ENCODE measurements at regions not wholly inside any gene's neighbourhood (a gene's known extent, or its start where the extent isn't known, plus 50 kb on each side); places are given as distances from the start of the nearest gene placed in this dataset.

DNA sequence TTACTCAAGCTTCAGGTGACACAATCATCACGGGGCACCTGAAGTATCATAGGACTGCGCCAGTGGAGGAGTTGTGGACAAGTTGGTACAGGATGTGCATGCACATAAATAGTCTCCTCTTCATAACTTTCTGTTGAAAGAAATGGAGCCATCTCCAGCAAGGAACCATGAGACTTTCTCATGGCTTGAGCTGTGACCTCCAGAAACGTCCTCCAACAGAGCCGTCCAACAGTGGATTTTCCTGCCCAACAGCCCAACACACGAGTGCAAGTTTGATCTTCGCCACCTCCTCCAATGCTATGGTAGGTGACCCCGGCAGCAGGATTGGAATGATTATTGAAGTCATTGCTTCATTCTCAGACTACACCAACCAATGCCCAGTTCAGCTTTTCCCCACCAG, 105.1 kb upstream of the ZNF507 start:
- no peak overlapping the region for H3K4me3 ChIP-seq (ENCODE audit: low read depth, low read length)
- TF ChIP-seq, protein P1, sequence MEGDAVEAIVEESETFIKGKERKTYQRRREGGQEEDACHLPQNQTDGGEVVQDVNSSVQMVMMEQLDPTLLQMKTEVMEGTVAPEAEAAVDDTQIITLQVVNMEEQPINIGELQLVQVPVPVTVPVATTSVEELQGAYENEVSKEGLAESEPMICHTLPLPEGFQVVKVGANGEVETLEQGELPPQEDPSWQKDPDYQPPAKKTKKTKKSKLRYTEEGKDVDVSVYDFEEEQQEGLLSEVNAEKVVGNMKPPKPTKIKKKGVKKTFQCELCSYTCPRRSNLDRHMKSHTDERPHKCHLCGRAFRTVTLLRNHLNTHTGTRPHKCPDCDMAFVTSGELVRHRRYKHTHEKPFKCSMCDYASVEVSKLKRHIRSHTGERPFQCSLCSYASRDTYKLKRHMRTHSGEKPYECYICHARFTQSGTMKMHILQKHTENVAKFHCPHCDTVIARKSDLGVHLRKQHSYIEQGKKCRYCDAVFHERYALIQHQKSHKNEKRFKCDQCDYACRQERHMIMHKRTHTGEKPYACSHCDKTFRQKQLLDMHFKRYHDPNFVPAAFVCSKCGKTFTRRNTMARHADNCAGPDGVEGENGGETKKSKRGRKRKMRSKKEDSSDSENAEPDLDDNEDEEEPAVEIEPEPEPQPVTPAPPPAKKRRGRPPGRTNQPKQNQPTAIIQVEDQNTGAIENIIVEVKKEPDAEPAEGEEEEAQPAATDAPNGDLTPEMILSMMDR (IDR thresholded peaks at IDR 0.05; ENCODE audit: low read depth, low read length, missing control alignments), result no peak
- DNase-seq (ENCODE audit: low read depth), result no peak

DNA sequence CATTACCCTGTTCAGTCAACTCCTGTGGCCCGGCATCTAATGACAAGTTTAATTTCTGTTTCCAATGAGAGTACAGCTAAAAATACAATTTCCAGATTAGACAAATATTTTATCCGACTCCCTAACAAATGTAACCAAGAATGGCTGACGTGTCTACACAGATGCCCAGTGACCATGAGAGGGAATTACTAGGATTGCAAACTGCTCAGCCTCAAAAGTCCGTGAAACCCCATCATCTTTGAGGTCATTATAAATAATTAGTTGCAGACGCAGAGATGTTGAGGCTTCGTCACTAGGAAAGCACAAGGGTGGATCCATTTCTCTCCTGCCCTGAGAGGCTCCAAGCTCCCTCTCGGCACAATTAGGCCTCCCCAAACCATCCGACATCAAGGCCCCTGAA, 104.1 kb upstream of the ZNF507 start:
- TF ChIP-seq, protein P1 (IDR thresholded peaks at IDR 0.05; ENCODE audit: low read depth, low read length, missing control alignments), result no peak
- no peak overlapping the region for H3K4me3 ChIP-seq (ENCODE audit: low read depth, low read length)
- no peak for DNase-seq (ENCODE audit: low read depth)

DNA sequence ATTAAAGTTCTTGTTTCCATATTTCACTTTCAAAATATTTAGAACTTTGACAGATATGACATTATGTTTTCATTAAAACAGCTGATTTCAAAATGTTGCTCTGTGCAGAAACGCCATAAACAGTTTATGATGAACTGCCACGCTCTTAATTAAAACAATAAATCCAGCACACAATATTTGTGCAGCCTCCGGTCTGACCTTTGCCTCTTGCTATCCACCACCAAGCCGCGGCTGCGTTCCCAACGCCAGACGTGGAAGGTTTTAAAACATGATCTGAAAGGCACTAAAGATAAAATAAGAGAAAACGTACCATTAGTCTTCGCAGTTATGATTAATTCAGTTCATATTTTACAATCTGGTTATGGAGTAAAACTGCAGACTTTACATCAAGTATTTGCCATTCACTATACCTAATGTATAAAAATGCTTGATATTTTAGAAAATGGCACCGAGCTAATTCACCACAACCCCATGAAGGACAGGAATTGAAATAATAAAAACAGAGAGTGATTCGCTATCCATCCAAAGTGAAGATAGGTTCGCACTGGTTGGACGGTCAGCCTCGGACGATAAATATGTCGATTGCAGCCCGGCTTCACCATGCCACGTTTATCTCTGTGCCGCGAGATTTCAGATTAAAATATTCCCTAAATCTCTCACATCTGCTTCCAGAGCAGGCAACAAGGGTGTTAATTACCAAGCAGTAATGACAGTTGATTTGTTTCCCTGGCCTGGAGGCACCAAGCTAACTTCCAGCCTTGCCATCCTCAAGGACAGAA, 103.3 kb upstream of the ZNF507 start:
- no peak for DNase-seq (ENCODE audit: low read depth)
- no peak overlapping the region for H3K4me3 ChIP-seq (ENCODE audit: low read depth, low read length)

DNA sequence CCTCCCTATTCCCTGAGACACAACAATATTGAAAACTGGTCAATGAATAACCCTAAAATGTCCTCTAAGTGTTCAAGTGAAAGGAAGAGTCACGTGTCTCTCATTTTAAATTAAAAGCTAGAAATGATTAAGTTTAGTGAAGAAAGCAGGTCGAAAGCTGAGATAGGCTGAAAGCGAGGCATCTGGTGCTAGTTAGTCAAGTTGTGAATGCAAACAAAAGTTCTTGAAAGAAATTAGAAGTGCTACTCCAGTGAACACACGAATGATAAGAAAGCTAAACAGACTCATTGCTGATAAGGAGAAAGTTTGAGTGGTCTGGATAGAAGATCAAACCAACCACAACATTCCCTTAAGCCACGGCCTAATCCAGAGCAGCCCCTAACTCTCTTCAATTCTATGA, 99.4 kb upstream of the ZNF507 start:
- TF ChIP-seq, protein P1 (IDR thresholded peaks at IDR 0.05; ENCODE audit: low read depth, low read length, missing control alignments), result no peak
- DNase-seq (ENCODE audit: low read depth), result no peak
- no peak overlapping the region for H3K4me3 ChIP-seq (ENCODE audit: low read depth, low read length)

More for the DNA sequence above, 103.3 kb upstream of the ZNF507 start:
- TF ChIP-seq, protein P1 (IDR thresholded peaks at IDR 0.05; ENCODE audit: low read depth, low read length, missing control alignments), result no peak

DNA sequence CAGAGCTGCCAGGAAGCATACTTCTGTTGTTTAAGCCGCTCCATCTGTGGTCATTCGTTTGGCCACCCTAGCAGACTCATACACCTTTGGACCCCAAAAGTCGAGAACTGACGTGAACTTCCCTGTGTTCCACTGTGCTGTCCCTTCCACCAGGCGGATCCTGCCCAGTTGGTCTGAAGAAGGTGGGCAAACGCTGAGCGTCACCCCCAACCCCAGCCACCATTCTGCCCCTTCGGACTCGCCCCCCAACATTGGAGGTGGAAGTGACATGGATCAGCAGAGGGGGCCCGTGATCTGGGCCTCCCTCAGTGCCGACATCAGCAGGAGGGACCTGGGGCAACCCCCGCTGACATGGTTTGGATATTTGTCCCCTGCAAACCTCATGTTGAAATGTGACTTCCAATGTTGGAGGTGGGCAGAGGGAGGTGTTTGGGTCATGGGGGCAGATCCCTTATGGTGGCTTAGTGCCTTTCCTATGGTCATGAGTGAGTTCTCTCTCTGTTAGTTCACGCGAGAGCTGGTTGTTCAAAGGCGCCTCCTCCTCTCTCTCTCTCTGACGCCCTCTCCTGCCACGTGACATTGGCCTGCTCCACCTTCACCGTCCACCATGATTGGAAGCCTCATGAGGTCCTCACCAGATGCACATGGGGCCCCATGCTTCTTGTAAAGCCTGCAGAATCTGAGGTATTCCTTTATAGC, 93.6 kb upstream of the ZNF507 start:
- no peak for DNase-seq (ENCODE audit: low read depth)
- H3K4me3 ChIP-seq (ENCODE audit: low read depth, low read length), result no peak overlapping the region
- TF ChIP-seq, protein P1 (IDR thresholded peaks at IDR 0.05; ENCODE audit: low read depth, low read length, missing control alignments), result no peak

DNA sequence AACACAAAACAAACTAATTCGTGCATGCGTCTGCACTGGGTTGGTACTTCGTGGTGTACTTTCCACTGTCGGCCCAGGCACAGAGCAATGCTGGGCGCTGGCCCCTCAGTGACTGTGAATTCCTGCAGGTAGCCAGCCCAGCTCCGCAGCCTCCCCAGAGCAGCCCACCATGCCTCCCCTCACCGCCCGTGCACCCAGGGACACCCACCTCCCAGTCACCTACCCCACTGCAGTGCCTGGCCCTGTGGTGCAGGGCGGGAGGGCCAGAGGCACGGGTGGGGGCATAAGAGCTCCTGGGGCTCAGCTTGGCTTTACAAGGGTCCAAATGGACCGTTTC, 93.1 kb upstream of the ZNF507 start:
- TF ChIP-seq, protein P1 (IDR thresholded peaks at IDR 0.05; ENCODE audit: low read depth, low read length, missing control alignments), result no peak
- H3K4me3 ChIP-seq (ENCODE audit: low read depth, low read length), result no peak overlapping the region
- DNase-seq (ENCODE audit: low read depth), result no peak

Data from GM12864 (cell line).